SK-N-MC (cell line): ENCODE measurements at regions not wholly inside any gene's neighbourhood (a gene's known extent, or its start where the extent isn't known, plus 50 kb on each side); places are given as distances from the start of the nearest gene placed in this dataset.

ENCODE experiments used
- EZH2 ChIP-seq: fragments of 200-600 bp; sonication (generic); IDR thresholded peaks from one replicate; pipeline ENCODE4 v1.6.1; 2017; ENCODE audit warnings: antibody characterized with exemption
- FOXP2 ChIP-seq: optimal IDR thresholded peaks from 2 replicates; pipeline ENCODE3; 2011; ENCODE audit warnings: mild to moderate bottlenecking, moderate library complexity; ENCODE audit not compliant: insufficient read depth; ENCODE audit errors: extremely low read length, control extremely low read depth

DNA sequence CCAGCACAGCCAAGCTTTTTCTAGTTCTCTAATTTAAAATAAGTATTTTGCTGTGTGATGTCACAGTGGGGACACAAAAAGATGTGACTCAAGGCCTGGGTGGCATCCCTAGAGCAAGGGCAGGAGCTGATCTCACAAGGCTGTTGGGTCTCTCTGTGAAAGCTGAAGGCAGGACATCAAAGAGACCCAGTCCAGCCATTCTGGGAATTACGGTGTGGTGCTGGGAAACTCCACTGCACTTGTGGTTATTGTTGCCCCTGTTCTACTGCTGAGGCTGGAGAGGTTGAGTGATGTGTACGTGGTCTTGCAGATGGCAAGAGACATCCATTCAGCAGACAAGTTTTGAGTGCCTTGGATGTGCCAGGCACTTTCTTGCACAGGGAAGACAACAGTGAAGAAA lies 352.9 kb downstream of the CYRIA start:
- TF ChIP-seq FOXP2: no peak
- TF ChIP-seq EZH2: no peak
